HG02938 (cell line): ENCODE measurements at regions not wholly inside any gene's neighbourhood (a gene's known extent, or its start where the extent isn't known, plus 50 kb on each side); places are given as distances from the start of the nearest gene placed in this dataset.

Source experiments
- ATAC-seq: cut with Tn5 transposase; IDR thresholded peaks from one replicate; pipeline ENCODE4 v1.9.1; 2021; ENCODE audit warnings: mild to moderate bottlenecking, moderate library complexity; ENCODE audit not compliant: unreplicated experiment

- no peak for ATAC-seq
These were observed 121.9 kb downstream of the EMP1 start for GRCh38 chr12:13318231-13319015.

DNA sequence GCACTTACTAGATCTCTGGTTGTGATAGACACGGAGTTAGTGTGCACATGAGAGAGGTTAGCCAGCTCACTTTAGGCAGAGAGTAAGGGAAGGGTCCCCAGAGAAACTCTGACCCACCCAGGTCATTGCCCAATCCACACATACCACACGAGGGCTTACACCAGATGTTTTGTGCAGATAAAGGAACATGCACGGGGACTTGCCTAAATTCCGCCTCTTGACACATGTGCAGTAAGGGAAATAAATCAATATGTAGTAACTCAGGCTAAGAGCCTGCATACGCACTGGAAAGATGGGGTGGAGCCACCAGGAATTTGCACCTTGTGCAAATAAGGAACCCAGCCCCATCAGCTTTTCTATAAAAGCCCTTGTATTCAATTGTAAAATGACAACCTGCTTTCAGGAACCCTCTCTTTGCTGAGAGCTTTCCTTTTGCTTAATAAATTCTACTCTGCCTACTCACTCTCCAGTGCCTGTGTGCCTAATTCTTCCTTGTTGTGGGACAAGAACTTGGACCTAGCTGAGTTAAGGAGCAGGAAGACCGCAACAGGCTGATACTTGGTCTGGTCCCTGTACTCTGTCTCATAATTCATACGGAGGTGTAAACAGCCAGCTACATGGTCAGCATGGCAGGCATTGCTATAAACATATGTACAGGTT is 120.2 kb downstream of the EMP1 start:
- no peak for ATAC-seq

GRCh38 chr12:13313886-13314285 is 117.4 kb downstream of the EMP1 start:
- ATAC-seq, result no peak

- ATAC-seq, result no peak
These were observed 115.0 kb downstream of the EMP1 start for GRCh38 chr12:13311551-13311950.

- no peak for ATAC-seq
These were observed 110.8 kb downstream of the EMP1 start for GRCh38 chr12:13307143-13307816.

- no peak for ATAC-seq
These were observed 108.4 kb downstream of the EMP1 start for GRCh38 chr12:13304924-13305323.

DNA sequence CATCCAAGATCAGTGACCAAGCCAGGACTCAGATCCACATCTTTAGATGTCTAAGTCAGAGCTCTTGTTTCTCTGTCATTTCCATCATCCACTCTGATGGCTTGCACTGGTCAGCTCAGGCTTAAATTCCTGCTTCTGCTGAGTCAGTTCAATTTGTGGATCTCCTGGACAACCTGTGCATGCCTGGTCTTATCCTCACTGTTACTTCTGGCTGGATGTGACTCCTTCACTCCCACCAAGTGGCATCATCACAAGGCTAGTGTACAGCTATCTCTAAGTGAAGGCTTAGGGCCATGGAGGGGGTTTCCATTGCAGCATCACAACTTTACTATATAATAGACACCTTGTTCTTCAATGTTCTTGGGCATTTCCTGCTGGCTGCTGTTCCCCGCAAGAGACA is 102.9 kb downstream of the EMP1 start:
- ATAC-seq, result no peak

- no peak for ATAC-seq
These were observed 96.6 kb downstream of the EMP1 start for GRCh38 chr12:13293096-13293495.

- no peak for ATAC-seq
These were observed 93.2 kb downstream of the EMP1 start for GRCh38 chr12:13289653-13290289.

DNA sequence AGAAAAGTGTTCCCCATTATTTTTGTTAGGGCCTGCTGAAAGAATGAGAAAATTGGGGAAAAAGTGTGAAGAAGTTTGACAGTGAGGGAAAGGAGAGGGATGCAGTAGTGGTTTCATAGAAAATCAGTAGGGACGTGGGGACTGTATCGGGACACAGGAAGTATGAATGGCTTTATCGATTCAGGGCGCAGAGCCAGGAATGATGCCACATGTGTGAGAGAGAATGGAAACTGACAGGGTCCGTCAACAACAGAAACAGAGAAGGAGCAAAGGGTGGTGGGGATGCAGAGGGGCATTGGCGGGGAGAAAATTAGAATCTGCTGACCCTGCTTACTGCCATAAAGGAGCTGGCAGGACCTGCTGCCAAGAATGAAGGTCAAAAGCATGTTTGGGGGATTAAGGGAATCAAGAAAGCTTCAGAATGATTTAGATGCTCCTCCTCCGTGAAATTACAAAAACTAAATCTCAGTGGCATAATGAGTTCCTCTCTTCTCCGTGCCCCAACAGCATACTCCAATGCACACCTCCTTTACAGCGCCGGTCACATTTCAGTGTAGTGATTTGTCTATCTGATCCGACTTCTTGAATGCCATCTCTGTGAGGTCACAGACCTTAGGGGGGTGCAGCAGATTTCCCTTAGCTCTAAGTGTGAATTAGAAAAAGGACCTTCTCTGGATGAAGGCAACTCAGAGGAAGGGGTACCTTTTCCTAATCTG is 92.6 kb downstream of the EMP1 start:
- no peak for ATAC-seq

GRCh38 chr12:13288501-13288900 is 92.0 kb downstream of the EMP1 start:
- no peak for ATAC-seq

DNA sequence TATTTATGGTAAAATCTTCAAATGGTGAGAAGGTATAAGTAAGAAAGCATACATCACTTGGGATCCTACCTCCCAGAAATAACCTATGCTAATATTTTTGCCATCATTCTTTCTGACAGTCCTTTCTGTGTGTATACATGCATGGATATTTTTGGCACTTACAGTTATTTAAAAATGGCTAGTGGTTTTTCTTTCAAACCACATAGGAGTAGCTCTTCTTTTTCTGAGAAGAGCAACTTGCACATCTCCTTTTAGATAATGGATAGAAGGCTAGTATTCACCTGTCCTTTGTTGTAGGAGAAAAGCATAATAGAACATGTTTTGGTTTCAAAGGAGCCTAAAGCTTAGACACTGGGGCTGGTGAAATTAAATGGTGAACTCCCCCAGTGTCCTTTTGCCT is 87.3 kb downstream of the EMP1 start:
- no peak for ATAC-seq

GRCh38 chr12:13282861-13283260 is 86.3 kb downstream of the EMP1 start:
- ATAC-seq, result no peak

- ATAC-seq, result no peak
These were observed 81.8 kb downstream of the EMP1 start for GRCh38 chr12:13278249-13278787.

- no peak for ATAC-seq
These were observed 80.8 kb downstream of the EMP1 start for GRCh38 chr12:13277293-13277692.

GRCh38 chr12:13275241-13276085 is 78.9 kb downstream of the EMP1 start:
- ATAC-seq, result no peak

GRCh38 chr12:13273850-13274249 is 77.3 kb downstream of the EMP1 start:
- no peak for ATAC-seq

GRCh38 chr12:13273097-13273496 is 76.6 kb downstream of the EMP1 start:
- ATAC-seq, result no peak

DNA sequence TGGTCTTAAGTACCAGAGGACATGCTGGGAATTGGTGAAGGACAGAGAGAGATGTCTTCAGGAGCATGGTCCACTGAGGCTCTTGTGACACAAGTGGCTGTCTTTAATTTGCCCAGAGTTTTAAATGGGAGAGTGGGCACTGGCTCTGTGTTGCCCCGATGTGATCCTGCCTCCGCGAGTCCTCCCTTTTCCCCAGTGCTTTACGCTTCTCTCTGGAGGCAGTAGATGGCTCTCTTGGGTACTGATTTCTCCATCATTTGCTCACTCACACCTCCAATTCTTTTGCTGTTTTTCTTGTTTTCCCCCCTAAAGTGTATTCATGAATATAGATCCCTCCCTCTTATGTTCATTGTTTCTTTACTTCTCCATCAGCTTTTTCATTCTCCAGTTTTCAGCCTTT is 74.3 kb downstream of the EMP1 start:
- no peak for ATAC-seq
